ENCODE measurements at regions not wholly inside any gene's neighbourhood (a gene's known extent, or its start where the extent isn't known, plus 50 kb on each side); places are given as distances from the start of the nearest gene placed in this dataset.

DNA sequence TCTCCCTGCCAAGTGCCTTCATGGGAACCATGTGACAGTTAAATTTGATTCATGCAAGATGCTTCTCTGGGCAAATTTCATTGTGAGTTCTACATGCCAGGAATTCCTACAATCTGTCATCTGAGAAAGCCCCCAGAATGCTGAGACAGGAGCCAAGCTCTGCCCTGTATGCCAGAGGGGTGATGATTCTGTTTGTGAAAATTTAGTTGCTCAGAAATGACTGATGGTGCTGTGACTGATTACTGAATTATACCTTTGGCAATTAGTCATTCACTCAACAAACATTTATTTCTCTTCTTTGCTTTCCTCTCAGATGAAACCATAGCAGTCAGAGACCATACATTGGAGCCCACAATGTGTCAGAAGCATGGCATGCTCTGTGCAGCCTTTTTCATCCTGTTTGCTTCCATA lies 69.0 kb upstream of the ZBED5 start:
- peak; percentile 69 for DNase-seq (ENCODE audit: low read depth)

DNA sequence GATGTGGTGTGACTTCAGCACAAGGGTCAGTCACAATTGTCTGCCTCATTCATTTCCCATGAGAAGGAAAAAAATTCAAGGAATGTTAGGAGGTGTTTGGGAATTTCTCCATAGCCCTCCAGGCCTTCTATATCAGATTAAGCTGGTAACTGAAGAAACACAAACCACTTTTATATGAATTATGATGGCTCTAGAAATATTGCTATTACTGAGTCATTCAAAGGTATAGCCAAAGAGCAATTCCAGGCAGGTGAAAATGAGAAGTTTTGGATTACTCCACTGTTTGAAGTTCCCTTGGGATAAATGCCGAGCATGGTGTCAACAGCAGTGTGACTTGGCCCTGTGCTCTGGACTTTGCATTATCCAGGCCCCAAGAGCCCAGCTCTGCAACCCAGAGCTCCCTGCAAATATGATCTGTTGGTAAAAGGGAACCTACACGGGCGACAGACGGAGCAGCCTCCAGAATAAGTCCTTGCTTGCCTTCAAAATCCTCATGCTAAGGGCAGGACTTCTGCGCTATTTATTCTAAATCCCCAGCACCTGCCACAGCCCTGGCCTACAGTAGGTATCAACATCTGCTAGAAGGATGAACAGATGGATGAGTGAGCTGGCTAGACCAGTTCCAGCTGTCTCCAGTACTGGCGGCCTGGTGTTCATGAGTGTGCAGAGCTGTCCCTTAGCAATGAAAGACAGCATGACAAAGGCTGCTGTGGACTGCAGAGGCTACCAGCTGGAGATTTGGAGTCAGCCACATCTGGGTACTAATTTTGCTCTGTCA lies 67.5 kb upstream of the ZBED5 start:
- DNase-seq (ENCODE audit: low read depth), result peak; percentile 36

DNA sequence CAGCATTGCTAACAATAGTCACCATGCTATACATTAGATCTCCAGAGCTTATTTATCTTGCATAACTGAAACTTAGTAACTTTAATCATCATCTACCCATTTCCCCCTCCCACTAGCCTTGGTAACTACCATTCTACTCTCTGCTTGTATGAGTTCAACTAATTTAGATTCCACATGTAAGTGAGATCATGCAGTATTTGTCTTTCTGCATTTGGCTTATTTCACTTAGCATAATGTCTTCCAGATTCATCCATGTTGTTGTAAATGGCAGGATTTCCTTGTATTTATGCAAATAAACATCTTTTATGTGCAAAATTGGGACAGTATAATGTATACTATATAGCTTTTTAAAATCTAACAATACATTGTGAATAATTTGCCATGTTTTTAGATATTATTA lies 66.0 kb upstream of the ZBED5 start:
- no peak for DNase-seq (ENCODE audit: low read depth)

GRCh38 chr11:10922892-10923291 lies 65.0 kb upstream of the ZBED5 start:
- DNase-seq (ENCODE audit: low read depth), result no peak

DNA sequence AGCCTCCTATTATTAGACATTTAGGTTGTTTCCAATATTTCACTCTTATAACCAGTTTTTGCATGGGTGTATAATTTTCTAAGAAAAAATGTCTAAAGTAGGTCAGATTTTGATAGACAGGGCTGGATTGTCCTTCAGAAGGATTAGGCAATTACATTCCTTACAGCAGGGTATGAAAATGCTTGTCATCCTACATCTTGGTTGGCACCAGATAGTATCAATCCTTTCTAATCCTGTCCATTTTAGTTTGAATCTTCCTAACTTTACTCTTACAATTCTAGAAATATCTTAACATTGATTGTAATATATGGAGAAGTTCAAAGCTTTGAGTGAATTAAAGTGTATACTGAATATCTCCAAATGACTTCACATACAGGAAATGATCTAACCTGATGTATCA lies 63.0 kb upstream of the ZBED5 start:
- DNase-seq (ENCODE audit: low read depth), result no peak

- no peak for DNase-seq (ENCODE audit: low read depth)
Observed at GRCh38 chr11:10920205-10920604, 62.4 kb upstream of the ZBED5 start.

DNA sequence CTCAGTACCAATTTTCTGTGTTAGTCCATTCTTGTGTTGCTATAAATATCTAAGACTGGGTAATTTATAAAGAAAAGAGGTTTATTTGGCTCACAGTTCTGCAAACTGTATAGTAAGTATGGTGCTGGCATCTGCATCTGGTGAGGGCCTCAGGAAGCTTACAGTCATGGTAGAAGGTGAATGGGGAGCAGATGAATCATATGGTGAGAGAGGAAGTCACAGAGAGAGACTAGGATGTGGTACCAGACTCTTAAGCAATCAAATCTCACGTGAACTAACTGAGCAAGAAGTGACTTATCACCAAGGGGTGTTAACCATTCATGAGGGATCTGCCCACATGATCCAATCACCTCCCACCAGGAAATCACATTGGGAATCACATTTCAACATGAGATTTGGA lies 60.8 kb upstream of the ZBED5 start:
- DNase-seq (ENCODE audit: low read depth), result peak; percentile 43

GRCh38 chr11:10918275-10918674 lies 60.4 kb upstream of the ZBED5 start:
- no peak for DNase-seq (ENCODE audit: low read depth)

GRCh38 chr11:10917802-10918201 lies 59.9 kb upstream of the ZBED5 start:
- DNase-seq (ENCODE audit: low read depth), result no peak

DNA sequence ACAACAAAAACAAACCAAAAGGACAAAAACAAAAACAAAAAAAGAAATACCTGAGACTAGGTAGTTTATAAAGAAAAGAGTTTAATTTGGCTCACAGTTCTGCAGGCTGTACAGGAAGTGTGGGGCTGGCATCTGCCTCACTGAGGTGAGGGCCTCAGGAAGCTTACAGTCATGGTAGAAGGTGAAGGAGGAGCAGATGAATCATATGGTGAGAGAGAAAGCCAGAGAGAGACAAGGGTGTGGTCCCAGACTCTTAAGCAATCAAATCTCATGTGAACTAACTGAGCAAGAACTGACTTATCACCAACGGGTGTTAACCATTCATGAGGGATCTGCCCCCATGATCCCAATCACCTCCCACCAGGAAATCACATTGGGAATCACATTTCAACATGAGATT lies 58.8 kb upstream of the ZBED5 start:
- DNase-seq (ENCODE audit: low read depth), result peak; percentile 38

- DNase-seq (ENCODE audit: low read depth), result no peak
Observed at GRCh38 chr11:10914050-10914449, 56.2 kb upstream of the ZBED5 start.

DNA sequence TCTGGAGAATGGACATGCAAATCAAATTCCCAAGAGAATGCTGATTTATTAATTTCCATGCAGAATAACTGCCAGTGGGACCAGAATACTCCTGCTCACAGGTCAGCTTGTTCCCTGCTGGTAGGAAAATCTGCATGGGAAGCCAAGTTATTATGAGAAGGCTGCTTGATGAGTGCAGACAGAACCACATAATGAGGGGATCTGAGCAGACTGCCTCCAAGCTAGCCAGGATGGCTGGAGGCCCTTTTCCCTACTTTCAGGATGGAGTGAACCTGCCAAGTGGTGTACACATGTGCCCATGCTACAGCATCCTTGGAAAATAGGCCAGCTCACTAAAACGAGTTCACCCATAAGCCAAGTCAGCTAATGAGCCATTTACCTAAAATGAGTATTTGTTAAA lies 55.2 kb upstream of the ZBED5 start:
- no peak for DNase-seq (ENCODE audit: low read depth)

DNA sequence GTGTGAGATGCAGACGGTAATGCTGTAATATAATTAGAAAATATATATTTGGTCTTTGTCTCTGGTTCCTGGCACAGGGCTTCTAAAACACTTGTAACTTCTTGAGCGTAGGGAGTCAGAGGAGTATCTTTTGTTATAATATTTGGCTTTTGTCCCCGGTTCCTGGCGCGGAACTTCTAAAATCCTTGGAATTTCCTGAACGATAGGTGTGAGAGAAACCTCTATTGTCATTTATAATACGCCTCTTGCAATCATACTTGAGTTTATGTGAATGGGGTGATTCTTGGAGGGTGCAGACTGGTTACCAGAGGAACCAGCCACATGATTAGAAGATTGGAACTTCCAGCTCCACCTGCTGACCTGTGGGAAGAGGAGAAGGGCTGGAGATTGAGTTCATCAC lies 54.1 kb upstream of the ZBED5 start:
- no peak for DNase-seq (ENCODE audit: low read depth)

- DNase-seq (ENCODE audit: low read depth), result peak; percentile 54
Observed at GRCh38 chr11:10909141-10909883, 51.5 kb upstream of the ZBED5 start.

DNA sequence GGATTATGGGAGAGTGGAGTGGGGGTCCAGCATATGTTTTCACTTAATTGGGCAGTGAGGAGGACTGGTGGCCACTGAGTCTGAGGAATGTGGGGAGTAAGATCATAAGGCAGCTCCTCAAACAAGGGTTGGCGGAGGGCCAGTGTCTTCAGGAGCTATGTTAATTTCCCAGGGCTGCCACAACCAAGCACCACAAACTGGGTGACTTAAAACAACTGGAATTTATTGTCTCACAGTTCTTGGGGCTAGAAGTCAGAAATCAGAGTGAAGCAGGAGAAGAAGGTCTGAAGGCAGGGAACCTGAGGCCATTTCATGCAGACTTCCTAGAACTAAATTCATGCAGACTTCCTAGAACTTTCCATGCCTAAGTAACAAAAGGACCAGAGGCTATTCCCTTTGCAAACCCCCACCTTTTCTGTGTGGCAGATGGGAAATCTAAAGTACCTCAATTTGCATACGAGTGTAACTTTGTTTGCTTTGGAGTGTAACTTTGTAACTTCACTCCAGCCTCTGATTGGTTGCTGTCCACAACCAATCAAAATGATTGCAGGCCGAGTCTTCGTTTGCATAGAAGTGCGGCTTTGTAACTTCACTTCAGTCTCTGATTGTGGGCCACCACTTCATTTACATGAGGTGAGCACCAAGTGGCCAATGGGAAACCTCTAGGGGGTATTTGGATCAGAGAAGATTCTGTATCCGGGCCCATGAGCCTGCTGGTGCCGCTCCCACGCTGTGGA lies 50.5 kb upstream of the ZBED5 start:
- peak; percentile 92 for DNase-seq (ENCODE audit: low read depth)
